GM19035 (cell line): ENCODE measurements at regions not wholly inside any gene's neighbourhood (a gene's known extent, or its start where the extent isn't known, plus 50 kb on each side); places are given as distances from the start of the nearest gene placed in this dataset.

Source experiments
- ATAC-seq: cut with Tn5 transposase; IDR thresholded peaks from one replicate; pipeline ENCODE4 v1.9.1; 2021; ENCODE audit not compliant: unreplicated experiment

- no peak for ATAC-seq
Observed at GRCh38 chr3:43155464-43156121, 49.7 kb upstream of the POMGNT2 start.
